HFF-Myc (cell line): ENCODE measurements at regions not wholly inside any gene's neighbourhood (a gene's known extent, or its start where the extent isn't known, plus 50 kb on each side); places are given as distances from the start of the nearest gene placed in this dataset.

ENCODE experiments used
- DNase-seq: peaks from one replicate; pipeline ENCODE4 v3.0.0-alpha.2; 2011; ENCODE audit warnings: low read depth; ENCODE audit errors: extremely low read depth
- H3K4me3 ChIP-seq: replicated peaks from 2 replicates; pipeline ENCODE4 v1.5.1; 2011; ENCODE audit warnings: low read depth, mild to moderate bottlenecking, control low read depth, low read length
- CTCF ChIP-seq: IDR thresholded peaks from 2 replicates; pipeline ENCODE4 v1.5.1; 2012; ENCODE audit warnings: mild to moderate bottlenecking, low read depth, low read length, control low read depth; ENCODE audit errors: missing control alignments

DNA sequence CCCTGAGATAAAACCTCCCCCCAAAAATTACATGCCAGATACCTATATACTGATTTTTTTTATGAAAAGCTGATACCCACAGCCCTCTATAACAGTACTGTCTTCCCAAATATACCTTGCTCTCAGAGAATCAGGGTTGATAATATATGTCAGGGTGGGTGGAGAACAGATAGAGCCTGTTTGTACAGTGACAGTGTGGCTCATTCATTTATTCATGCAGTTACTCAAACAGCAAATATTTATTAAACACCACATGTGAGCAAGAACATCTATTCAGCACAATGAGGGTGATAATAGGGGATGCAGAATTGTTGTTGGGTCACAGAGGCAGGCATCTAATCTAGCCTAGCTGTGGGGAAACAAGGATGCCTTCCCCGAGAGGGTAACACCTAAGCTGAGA lies 334.2 kb downstream of the MAFB start:
- no peak overlapping the region for H3K4me3 ChIP-seq
- TF ChIP-seq CTCF, result no peak
- DNase-seq, result no peak

GRCh38 chr20:40343390-40343789 lies 345.6 kb downstream of the MAFB start:
- H3K4me3 ChIP-seq, result no peak overlapping the region
- no peak for DNase-seq
- no peak for TF ChIP-seq CTCF

DNA sequence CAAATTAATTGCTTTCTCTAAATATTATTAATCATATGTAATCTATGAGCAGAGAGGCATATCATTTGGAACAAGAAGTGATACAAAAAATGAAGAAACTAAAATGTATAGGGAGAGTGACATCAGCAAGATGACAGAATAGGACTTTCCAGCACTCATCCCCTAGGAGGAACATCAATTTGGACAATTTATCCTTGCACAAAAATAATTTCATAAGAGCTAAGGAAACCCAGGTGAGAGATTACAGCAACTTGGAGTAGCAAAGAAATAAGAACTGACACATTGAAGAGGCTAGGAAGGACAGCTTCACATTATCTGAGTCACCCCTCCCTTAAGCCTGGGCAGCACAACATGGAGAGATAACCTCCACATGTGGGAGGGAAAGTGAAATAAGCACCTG lies 347.5 kb downstream of the MAFB start:
- no peak for TF ChIP-seq CTCF
- DNase-seq, result no peak
- H3K4me3 ChIP-seq, result no peak overlapping the region

DNA sequence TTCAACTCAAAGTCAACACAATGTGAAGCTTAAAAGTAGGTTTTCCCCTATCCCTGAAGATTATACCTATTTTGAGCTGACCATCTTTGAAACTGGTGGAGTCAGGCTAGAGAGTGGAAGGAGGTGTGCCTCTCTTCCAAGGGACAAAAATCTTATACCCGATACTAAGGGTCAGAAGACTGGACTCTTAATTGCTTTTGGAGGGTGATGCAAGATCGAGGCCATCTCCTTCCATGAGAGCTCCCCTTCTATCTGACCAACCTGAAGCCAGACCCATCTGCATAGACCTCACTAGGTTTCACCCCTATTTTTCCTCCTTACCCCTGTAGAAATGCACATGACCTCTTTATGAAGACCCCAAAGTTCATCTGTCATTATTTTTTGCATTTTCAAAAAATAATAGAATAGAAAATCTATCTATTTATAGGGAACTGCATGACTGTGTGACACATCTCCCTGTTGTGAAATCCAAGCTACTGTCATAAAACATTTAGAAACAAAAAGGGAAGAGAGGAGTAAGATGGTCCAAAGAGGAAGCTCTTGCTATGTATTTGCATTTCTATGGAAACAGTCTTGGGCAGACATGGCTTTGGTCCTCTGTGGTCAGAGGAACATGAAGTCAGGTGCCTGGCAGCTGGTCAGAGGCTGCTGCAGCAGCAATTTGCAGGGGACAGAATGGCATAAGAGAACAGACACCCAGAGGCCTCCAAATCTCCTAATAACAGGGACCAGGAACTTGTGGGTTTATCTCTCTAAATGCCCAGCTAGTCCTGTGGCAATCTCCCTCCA lies 349.2 kb downstream of the MAFB start:
- no peak for TF ChIP-seq CTCF
- DNase-seq, result no peak
- no peak overlapping the region for H3K4me3 ChIP-seq

- no peak for TF ChIP-seq CTCF
- H3K4me3 ChIP-seq, result no peak overlapping the region
- no peak for DNase-seq
Measured at GRCh38 chr20:40336533-40336932, 352.5 kb downstream of the MAFB start.

DNA sequence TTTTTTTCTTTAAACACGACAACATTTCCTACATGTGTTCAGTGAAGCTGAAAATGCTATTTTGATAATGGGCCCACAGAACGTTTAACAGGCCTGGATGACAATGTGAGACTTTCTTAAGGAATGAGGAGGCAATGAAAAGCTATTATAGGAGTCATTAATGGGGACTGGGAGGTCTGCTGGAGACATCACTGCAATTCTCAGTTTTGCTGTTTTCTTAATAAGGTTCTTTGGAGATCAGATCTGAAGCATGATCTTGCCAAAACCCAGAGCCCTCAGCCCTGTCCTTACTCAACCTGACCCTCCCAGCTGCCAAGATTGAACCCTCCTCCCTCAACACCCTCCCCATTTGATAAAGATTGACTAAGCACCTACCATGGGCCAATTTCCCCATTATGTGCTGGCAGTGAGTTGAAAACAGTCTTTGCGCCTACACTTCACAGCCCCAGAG lies 353.1 kb downstream of the MAFB start:
- no peak for TF ChIP-seq CTCF
- no peak overlapping the region for H3K4me3 ChIP-seq
- no peak for DNase-seq

DNA sequence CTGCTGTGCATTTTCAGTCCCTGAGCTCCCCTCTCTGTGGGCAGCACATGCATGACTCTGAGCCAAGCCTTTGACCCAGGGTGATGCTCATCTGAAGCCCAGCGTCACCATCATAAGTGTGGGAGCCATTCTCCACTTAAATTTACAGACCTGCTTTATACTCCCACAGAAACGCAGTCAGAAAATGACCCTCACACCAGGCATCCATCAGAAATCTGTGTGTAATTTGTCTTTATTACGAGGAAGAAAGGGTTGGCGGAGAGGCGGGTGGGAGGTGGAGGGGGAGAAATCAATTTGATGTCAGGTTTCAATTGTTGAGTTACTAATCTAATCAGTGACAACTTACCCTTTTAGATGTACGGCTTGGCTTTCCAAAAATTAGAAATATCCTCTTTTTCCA lies 353.6 kb downstream of the MAFB start:
- no peak for TF ChIP-seq CTCF

More for the DNA sequence above, 353.6 kb downstream of the MAFB start:
- H3K4me3 ChIP-seq, result no peak overlapping the region
- no peak for DNase-seq
